GM23338 (cell line): ENCODE measurements at regions not wholly inside any gene's neighbourhood (a gene's known extent, or its start where the extent isn't known, plus 50 kb on each side); places are given as distances from the start of the nearest gene placed in this dataset.

Source experiments
- ATAC-seq: fragments of 200-7000 bp; cut with Tn5 transposase; 3 replicates; pipeline ENCODE4 v1.9.1; 2020
- DNase-seq: peaks from one replicate; pipeline ENCODE4 v3.0.0-alpha.2; 2015; ENCODE audit warnings: low spot score
- H2AFZ ChIP-seq: fragments of 200-600 bp; sonication (generic); 2 replicates; pipeline ENCODE4 v1.8.0; 2016; ENCODE audit warnings: antibody characterized with exemption, mild to moderate bottlenecking, moderate library complexity
- H3F3A ChIP-seq: fragments of 200-600 bp; sonication (generic); replicated peaks from 2 replicates; pipeline ENCODE4 v1.8.0; 2017; ENCODE audit warnings: antibody characterized with exemption, mixed run types, low read depth
- H3K27ac ChIP-seq: fragments of 200-600 bp; sonication (generic); 2 replicates; pipeline ENCODE4 v1.6.1; 2016; ENCODE audit warnings: low read depth
- H3K27me3 ChIP-seq: fragments of 200-600 bp; sonication (generic); 2 replicates; pipeline ENCODE4 v1.8.0; 2016; ENCODE audit warnings: mild to moderate bottlenecking, mixed run types, moderate library complexity; ENCODE audit not compliant: insufficient read depth
- H3K36me3 ChIP-seq: fragments of 200-600 bp; sonication (generic); 2 replicates; pipeline ENCODE4 v1.8.0; 2016; ENCODE audit warnings: mild to moderate bottlenecking; ENCODE audit not compliant: insufficient read depth
- H3K4me1 ChIP-seq: fragments of 200-600 bp; sonication (generic); 2 replicates; pipeline ENCODE4 v1.8.0; 2016; ENCODE audit warnings: mild to moderate bottlenecking, moderate library complexity; ENCODE audit not compliant: insufficient read depth
- H3K4me2 ChIP-seq: fragments of 200-600 bp; sonication (generic); 2 replicates; pipeline ENCODE4 v1.7.1; 2017; ENCODE audit warnings: mixed run types
- H3K4me3 ChIP-seq: fragments of 200-600 bp; sonication (generic); 2 replicates; pipeline ENCODE4 v1.6.1; 2016; ENCODE audit warnings: mixed run types
- H3K79me2 ChIP-seq: fragments of 200-600 bp; sonication (generic); replicated peaks from 2 replicates; pipeline ENCODE4 v1.8.0; 2017; ENCODE audit warnings: mild to moderate bottlenecking; ENCODE audit not compliant: insufficient read depth
- H3K9me2 ChIP-seq: fragments of 200-600 bp; sonication (generic); 2 replicates; pipeline ENCODE4 v1.8.0; 2017; ENCODE audit not compliant: insufficient read depth
- H4K20me1 ChIP-seq: fragments of 200-600 bp; sonication (generic); replicated peaks from 2 replicates; pipeline ENCODE4 v1.8.0; 2017; ENCODE audit warnings: mild to moderate bottlenecking; ENCODE audit not compliant: insufficient read depth
- H3K27ac Mint-ChIP-seq: 2 replicates; pipeline ENCODE4 v1.8.0; 2020; ENCODE audit warnings: inconsistent platforms, mild to moderate bottlenecking, moderate library complexity, mixed read lengths
- H3K27me3 Mint-ChIP-seq: 3 replicates; pipeline ENCODE4 v1.8.0; 2022; ENCODE audit warnings: low read depth, mild to moderate bottlenecking, moderate library complexity, mixed read lengths, inconsistent platforms; ENCODE audit not compliant: insufficient read depth, poor library complexity
- H3K36me3 Mint-ChIP-seq: 3 replicates; pipeline ENCODE4 v1.8.0; 2021; ENCODE audit warnings: low read depth, mild to moderate bottlenecking, inconsistent platforms, moderate library complexity, mixed read lengths
- H3K4me1 Mint-ChIP-seq: 3 replicates; pipeline ENCODE4 v1.8.0; 2020; ENCODE audit warnings: mild to moderate bottlenecking, inconsistent platforms, mixed read lengths
- H3K4me3 Mint-ChIP-seq: 3 replicates; pipeline ENCODE4 v1.8.0; 2021; ENCODE audit warnings: moderate library complexity, mild to moderate bottlenecking, inconsistent platforms, mixed read lengths
- H3K9me3 Mint-ChIP-seq: 3 replicates; pipeline ENCODE4 v1.8.0; 2020; ENCODE audit warnings: moderate library complexity, mild to moderate bottlenecking, inconsistent platforms, mixed read lengths
- CREB1 ChIP-seq: fragments of 250-450 bp; sonication (Bioruptor Pico); IDR thresholded peaks from 2 replicates; pipeline ENCODE4 v1.5.0; 2020; ENCODE audit warnings: low read depth, mild to moderate bottlenecking, moderate library complexity
- ETS1 ChIP-seq: IDR thresholded peaks from 2 replicates; pipeline ENCODE4 v1.6.1; 2016; ENCODE audit warnings: antibody characterized with exemption
- EZH2 ChIP-seq: fragments of 200-600 bp; sonication (generic); IDR thresholded peaks from one replicate; pipeline ENCODE4 v1.8.0; 2017; ENCODE audit warnings: antibody characterized with exemption, mild to moderate bottlenecking, low read depth; ENCODE audit not compliant: unreplicated experiment
- JUNB ChIP-seq: IDR thresholded peaks from one replicate; pipeline ENCODE4 v1.6.1; 2016; ENCODE audit warnings: antibody characterized with exemption; ENCODE audit not compliant: unreplicated experiment
- NANOG ChIP-seq: IDR thresholded peaks from 2 replicates; pipeline ENCODE4 v1.6.1; 2016; ENCODE audit warnings: antibody characterized with exemption, borderline replicate concordance
- POLR2AphosphoS5 ChIP-seq: IDR thresholded peaks from 2 replicates; pipeline ENCODE4 v1.6.1; 2016; ENCODE audit warnings: antibody characterized with exemption, low read depth
- REST ChIP-seq: IDR thresholded peaks from one replicate; pipeline ENCODE4 v1.6.1; 2018; ENCODE audit warnings: antibody characterized with exemption; ENCODE audit not compliant: unreplicated experiment
- STAT1 ChIP-seq: IDR thresholded peaks from one replicate; pipeline ENCODE4 v1.6.1; 2016; ENCODE audit warnings: antibody characterized with exemption; ENCODE audit not compliant: unreplicated experiment
- ZNF114 ChIP-seq: fragments of 250-450 bp; sonication (Bioruptor Pico); IDR thresholded peaks from 2 replicates; pipeline ENCODE4 v1.5.0; 2020; ENCODE audit warnings: mild to moderate bottlenecking, moderate library complexity
- ZNF331 ChIP-seq: fragments of 250-450 bp; sonication (Bioruptor Pico); IDR thresholded peaks from 2 replicates; pipeline ENCODE4 v1.5.0; 2020; ENCODE audit warnings: low read depth, mild to moderate bottlenecking, moderate library complexity
- ZNF462 ChIP-seq: fragments of 250-450 bp; sonication (Bioruptor Pico); IDR thresholded peaks from 2 replicates; pipeline ENCODE4 v1.5.0; 2020; ENCODE audit warnings: mild to moderate bottlenecking, moderate library complexity
- TF ChIP-seq, protein P1 (sequence below), 2 experiments: fragments of 200-600 bp in 1 of 2; sonication (generic) in 1 of 2; conservative IDR thresholded peaks; 2 replicates each; pipeline versions ENCODE4 v1.5.1 to v1.6.1; 2016 to 2017; ENCODE audit warnings: antibody characterized with exemption in 2 of 2, low read depth in 2 of 2, mild to moderate bottlenecking in 2 of 2, moderate library complexity in 1 of 2

GRCh38 chr2:173750831-173751230 lies 214.3 kb downstream of the SP3 start (continued):
- TF ChIP-seq ETS1 (no peak), NANOG (no peak), STAT1 (no peak)

- no peaks in the 10 kb centered on the region for H3F3A ChIP-seq
- H3K9me3 Mint-ChIP-seq, result no peaks in the 10 kb centered on the region
- no peaks in the 10 kb centered on the region for H3K9me2 ChIP-seq
- H3K79me2 ChIP-seq, result no peaks in the 10 kb centered on the region
- H3K27ac ChIP-seq, result no peak overlapping the region
- no peak overlapping the region for H3K4me3 Mint-ChIP-seq
- no peak overlapping the region for H2AFZ ChIP-seq
- no peak overlapping the region for H3K4me3 ChIP-seq
- H3K27me3 ChIP-seq, result no peaks in the 10 kb centered on the region
- H3K4me1 ChIP-seq, result peaks cover 61% of the 10 kb centered on the region
- no peaks in the 10 kb centered on the region for H4K20me1 ChIP-seq
- H3K36me3 Mint-ChIP-seq, result no peaks in the 10 kb centered on the region
- no peaks in the 10 kb centered on the region for H3K36me3 ChIP-seq
- H3K27ac Mint-ChIP-seq, result no peak overlapping the region
- peak; percentile 38 for ATAC-seq
- H3K4me2 ChIP-seq, result no peak overlapping the region
- peaks cover 2% of the 10 kb centered on the region for H3K27me3 Mint-ChIP-seq
- peak; percentile 64 for DNase-seq
- H3K4me1 Mint-ChIP-seq, result peaks cover 50% of the 10 kb centered on the region
- TF ChIP-seq NANOG (no peak), REST (no peak), ZNF114 (CRISPR knock-in tag) (no peak), EZH2 (no peak), JUNB (no peak), POLR2AphosphoS5 (no peak), ZNF331 (CRISPR knock-in tag) (no peak), ZNF462 (CRISPR knock-in tag) (no peak), CREB1 (no peak)
- TF ChIP-seq, protein P1, sequence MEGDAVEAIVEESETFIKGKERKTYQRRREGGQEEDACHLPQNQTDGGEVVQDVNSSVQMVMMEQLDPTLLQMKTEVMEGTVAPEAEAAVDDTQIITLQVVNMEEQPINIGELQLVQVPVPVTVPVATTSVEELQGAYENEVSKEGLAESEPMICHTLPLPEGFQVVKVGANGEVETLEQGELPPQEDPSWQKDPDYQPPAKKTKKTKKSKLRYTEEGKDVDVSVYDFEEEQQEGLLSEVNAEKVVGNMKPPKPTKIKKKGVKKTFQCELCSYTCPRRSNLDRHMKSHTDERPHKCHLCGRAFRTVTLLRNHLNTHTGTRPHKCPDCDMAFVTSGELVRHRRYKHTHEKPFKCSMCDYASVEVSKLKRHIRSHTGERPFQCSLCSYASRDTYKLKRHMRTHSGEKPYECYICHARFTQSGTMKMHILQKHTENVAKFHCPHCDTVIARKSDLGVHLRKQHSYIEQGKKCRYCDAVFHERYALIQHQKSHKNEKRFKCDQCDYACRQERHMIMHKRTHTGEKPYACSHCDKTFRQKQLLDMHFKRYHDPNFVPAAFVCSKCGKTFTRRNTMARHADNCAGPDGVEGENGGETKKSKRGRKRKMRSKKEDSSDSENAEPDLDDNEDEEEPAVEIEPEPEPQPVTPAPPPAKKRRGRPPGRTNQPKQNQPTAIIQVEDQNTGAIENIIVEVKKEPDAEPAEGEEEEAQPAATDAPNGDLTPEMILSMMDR (conservative IDR thresholded peaks at IDR 0.05; ENCODE audit: low read depth in 2 of 2), result no peak
Measured at GRCh38 chr2:173751245-173751975, 213.8 kb downstream of the SP3 start.
